HG03520 (cell line): ENCODE measurements at regions not wholly inside any gene's neighbourhood (a gene's known extent, or its start where the extent isn't known, plus 50 kb on each side); places are given as distances from the start of the nearest gene placed in this dataset.

Experiments
- ATAC-seq: cut with Tn5 transposase; IDR thresholded peaks from one replicate; pipeline ENCODE4 v1.9.1; 2021; ENCODE audit warnings: mild to moderate bottlenecking, moderate library complexity; ENCODE audit not compliant: unreplicated experiment

- no peak for ATAC-seq
Observed at GRCh38 chr6:102553214-102553613, 1159.7 kb downstream of the GRIK2 start.

- no peak for ATAC-seq
Observed at GRCh38 chr6:102549221-102549874, 1155.8 kb downstream of the GRIK2 start.

- no peak for ATAC-seq
Observed at GRCh38 chr6:102525336-102525735, 1131.8 kb downstream of the GRIK2 start.

- no peak for ATAC-seq
Observed at GRCh38 chr6:102520966-102521365, 1127.5 kb downstream of the GRIK2 start.

GRCh38 chr6:102517506-102517905 lies 1124.0 kb downstream of the GRIK2 start:
- ATAC-seq: no peak

GRCh38 chr6:102501615-102502014 lies 1108.1 kb downstream of the GRIK2 start:
- no peak for ATAC-seq

GRCh38 chr6:102494808-102495207 lies 1101.3 kb downstream of the GRIK2 start:
- ATAC-seq: no peak

GRCh38 chr6:102493485-102493884 lies 1100.0 kb downstream of the GRIK2 start:
- no peak for ATAC-seq

GRCh38 chr6:102488729-102489128 lies 1095.2 kb downstream of the GRIK2 start:
- no peak for ATAC-seq

- ATAC-seq: no peak
Observed at GRCh38 chr6:102485480-102485879, 1092.0 kb downstream of the GRIK2 start.

- ATAC-seq: no peak
Observed at GRCh38 chr6:102474041-102474807, 1080.7 kb downstream of the GRIK2 start.

GRCh38 chr6:102458990-102459389 lies 1065.5 kb downstream of the GRIK2 start:
- no peak for ATAC-seq

GRCh38 chr6:102438171-102438570 lies 1044.7 kb downstream of the GRIK2 start:
- ATAC-seq: no peak

GRCh38 chr6:102417368-102417998 lies 1024.0 kb downstream of the GRIK2 start:
- ATAC-seq: no peak

- no peak for ATAC-seq
Observed at GRCh38 chr6:102415891-102416290, 1022.4 kb downstream of the GRIK2 start.

GRCh38 chr6:102411796-102412195 lies 1018.3 kb downstream of the GRIK2 start:
- ATAC-seq: no peak

GRCh38 chr6:102407886-102408741 lies 1014.6 kb downstream of the GRIK2 start:
- no peak for ATAC-seq

GRCh38 chr6:102405860-102406259 lies 1012.4 kb downstream of the GRIK2 start:
- ATAC-seq: no peak

- ATAC-seq: no peak
Observed at GRCh38 chr6:102402635-102403329, 1009.3 kb downstream of the GRIK2 start.

GRCh38 chr6:102398788-102399390 lies 1005.4 kb downstream of the GRIK2 start:
- ATAC-seq: no peak
